GM23248 (cell line): ENCODE measurements at regions not wholly inside any gene's neighbourhood (a gene's known extent, or its start where the extent isn't known, plus 50 kb on each side); places are given as distances from the start of the nearest gene placed in this dataset.

Experiments
- DNase-seq: peaks from one replicate; pipeline ENCODE4 v3.0.0-alpha.2; 2015
- H2AFZ ChIP-seq: fragments of 200-600 bp; sonication (generic); 2 replicates; pipeline ENCODE4 v1.6.1; 2016; ENCODE audit warnings: antibody characterized with exemption
- H3F3A ChIP-seq: fragments of 200-600 bp; sonication (generic); 2 replicates; pipeline ENCODE4 v1.6.1; 2016; ENCODE audit warnings: mild to moderate bottlenecking, antibody characterized with exemption, mixed run types; ENCODE audit not compliant: insufficient read depth
- H3K27ac ChIP-seq: fragments of 200-600 bp; sonication (generic); 2 replicates; pipeline ENCODE4 v1.5.1; 2016; ENCODE audit warnings: mild to moderate bottlenecking
- H3K27me3 ChIP-seq: fragments of 200-600 bp; sonication (generic); replicated peaks from 2 replicates; pipeline ENCODE4 v1.6.1; 2016; ENCODE audit warnings: mild to moderate bottlenecking; ENCODE audit not compliant: insufficient read depth
- H3K36me3 ChIP-seq: fragments of 200-600 bp; sonication (generic); 2 replicates; pipeline ENCODE4 v1.6.1; 2016; ENCODE audit warnings: low read depth, mild to moderate bottlenecking
- H3K4me1 ChIP-seq: fragments of 200-600 bp; sonication (generic); 2 replicates; pipeline ENCODE4 v1.6.1; 2016; ENCODE audit warnings: mild to moderate bottlenecking; ENCODE audit not compliant: insufficient read depth
- H3K4me2 ChIP-seq: fragments of 200-600 bp; sonication (generic); one replicate; pipeline ENCODE4 v1.6.1; 2016; ENCODE audit warnings: mild to moderate bottlenecking; ENCODE audit not compliant: unreplicated experiment
- H3K4me3 ChIP-seq: fragments of 200-600 bp; sonication (generic); 2 replicates; pipeline ENCODE4 v1.5.1; 2016; ENCODE audit warnings: mild to moderate bottlenecking
- H3K79me2 ChIP-seq: fragments of 200-600 bp; sonication (generic); 2 replicates; pipeline ENCODE4 v1.6.1; 2016; ENCODE audit warnings: mild to moderate bottlenecking; ENCODE audit not compliant: insufficient read depth
- H3K9ac ChIP-seq: fragments of 200-600 bp; sonication (generic); 2 replicates; pipeline ENCODE4 v1.6.1; 2016; ENCODE audit warnings: mild to moderate bottlenecking
- H3K9me2 ChIP-seq: fragments of 200-600 bp; sonication (generic); 2 replicates; pipeline ENCODE4 v1.6.1; 2016; ENCODE audit warnings: mixed run types, mild to moderate bottlenecking, moderate library complexity; ENCODE audit not compliant: insufficient read depth
- H3K9me3 ChIP-seq: fragments of 200-600 bp; sonication (generic); one replicate; pipeline ENCODE4 v1.6.1; 2017; ENCODE audit warnings: low read depth
- H4K20me1 ChIP-seq: fragments of 200-600 bp; sonication (generic); 2 replicates; pipeline ENCODE4 v1.6.0; 2016; ENCODE audit not compliant: insufficient read depth
- EZH2 ChIP-seq: fragments of 200-600 bp; sonication (generic); IDR thresholded peaks from 2 replicates; pipeline ENCODE4 v1.6.1; 2018; ENCODE audit warnings: antibody characterized with exemption, mild to moderate bottlenecking; ENCODE audit not compliant: insufficient read depth, poor library complexity, severe bottlenecking
- EZH2phosphoT487 ChIP-seq: fragments of 200-600 bp; sonication (generic); IDR thresholded peaks from 2 replicates; pipeline ENCODE4 v1.6.1; 2018; ENCODE audit warnings: antibody characterized with exemption, moderate library complexity, mild to moderate bottlenecking, low read depth; ENCODE audit not compliant: insufficient read depth
- WGBS, 2 experiments: methylation state at CpG; one replicate each; pipeline ENCODE4 v1.1.6; 2015 to 2017; ENCODE audit warnings: low lambda C conversion rate in 2 of 2, low coverage in 1 of 2; ENCODE audit errors: missing lambda C conversion rate in 2 of 2; 5-methylcytosine and 5-hydroxymethylcytosine counted together
- in situ Hi-C: fragments of 300-500 bp; cut with MboI; formaldehyde crosslinking; loops from 2 replicates; pipeline ENCODE4 v1.15.0; 2020

DNA sequence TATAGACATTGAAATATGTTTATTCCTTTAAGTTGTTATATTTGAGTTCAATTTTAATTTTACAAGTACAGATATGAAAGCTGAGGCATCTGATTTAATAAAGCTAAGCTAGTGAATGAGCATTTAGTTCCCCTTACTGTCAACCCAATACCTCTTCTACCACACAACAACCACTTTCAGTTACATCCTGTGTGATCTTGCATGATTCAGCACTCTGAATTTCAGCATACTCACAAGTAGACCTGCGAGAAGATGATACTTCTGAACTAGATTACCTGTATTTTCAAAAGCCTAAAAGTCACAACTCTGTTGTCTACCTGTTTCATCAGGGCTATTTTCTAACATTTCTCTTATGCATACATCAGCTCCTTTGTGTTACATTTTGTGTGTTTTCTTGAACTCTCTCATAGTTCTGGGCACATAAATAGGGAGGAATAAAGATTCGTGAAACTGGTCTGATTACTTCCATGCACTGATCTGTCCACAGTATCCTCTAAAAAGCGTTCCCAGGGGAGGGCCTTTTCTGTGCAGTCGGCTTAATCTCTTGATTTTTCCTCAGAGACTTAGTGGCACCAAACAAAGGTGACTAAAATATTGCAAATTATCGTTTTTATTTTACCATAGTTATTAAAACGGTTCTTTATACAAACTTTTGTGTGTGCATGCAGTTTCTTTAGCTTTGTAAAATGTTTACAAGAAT, 2025.5 kb upstream of the NUDT12 start:
- Histone ChIP-seq H3K79me2 (no peaks in the 10 kb centered on the region), H3K9ac (no peak overlapping the region), H3K4me3 (no peak overlapping the region), H3K9me2 (no peaks in the 10 kb centered on the region), H3K9me3 (no peaks in the 10 kb centered on the region), H3F3A (no peaks in the 10 kb centered on the region), H2AFZ (no peak overlapping the region), H3K4me2 (no peak overlapping the region), H3K36me3 (no peaks in the 10 kb centered on the region), H3K27me3 (no peaks in the 10 kb centered on the region), H3K4me1 (no peaks in the 10 kb centered on the region), H3K27ac (no peak overlapping the region), H4K20me1 (no peaks in the 10 kb centered on the region)
- TF ChIP-seq EZH2 (no peak), EZH2phosphoT487 (no peak)
- in situ Hi-C loops: no loop called here
- DNase-seq: no peak
- 22 to 25% methylated on average over 6 of the region's 6 CpGs for WGBS, 2 experiments

DNA sequence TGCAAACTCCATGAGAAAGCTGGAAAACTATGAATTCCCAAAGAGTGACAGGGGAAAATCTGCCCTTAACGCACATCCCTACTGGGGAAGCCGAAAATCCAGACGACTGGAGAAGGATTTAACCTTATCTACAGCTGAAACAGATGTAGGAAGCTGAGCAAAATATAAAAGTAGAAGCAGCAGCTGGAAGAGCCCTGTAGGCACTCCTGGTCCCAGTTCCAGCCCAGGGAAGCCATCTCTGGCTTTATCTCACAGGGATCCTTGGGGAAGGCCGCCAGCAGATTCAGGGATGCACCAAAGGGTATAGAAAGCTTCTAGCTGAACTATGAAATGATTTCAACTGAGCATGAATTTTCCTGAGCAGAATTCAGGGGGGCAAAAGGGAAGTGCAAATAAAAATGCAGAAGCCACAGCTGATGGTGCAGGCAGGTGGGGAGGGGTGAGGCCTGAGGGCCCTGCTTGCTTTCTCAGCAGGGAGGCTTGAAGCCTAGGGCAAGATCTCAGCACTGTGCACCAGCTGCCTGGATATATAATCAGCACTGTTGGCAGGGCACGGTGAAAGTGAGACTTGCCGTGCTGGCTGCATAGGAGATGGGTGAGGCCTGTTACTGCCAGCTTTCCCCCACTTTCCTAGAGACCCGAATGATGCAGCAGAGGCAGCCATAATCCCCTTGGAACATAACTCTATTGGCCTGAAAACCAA, 2019.5 kb upstream of the NUDT12 start:
- Histone ChIP-seq H3K4me1 (no peaks in the 10 kb centered on the region), H3K79me2 (no peaks in the 10 kb centered on the region), H2AFZ (no peak overlapping the region), H3F3A (no peaks in the 10 kb centered on the region), H3K36me3 (no peaks in the 10 kb centered on the region), H3K9me3 (no peaks in the 10 kb centered on the region), H3K9ac (no peak overlapping the region), H3K27me3 (no peaks in the 10 kb centered on the region), H3K9me2 (no peaks in the 10 kb centered on the region), H3K4me2 (no peak overlapping the region), H3K4me3 (no peak overlapping the region), H3K27ac (no peak overlapping the region), H4K20me1 (no peaks in the 10 kb centered on the region)
- in situ Hi-C loops: no loop called here
- WGBS, 2 experiments: 20 to 23% methylated on average over 7 of the region's 7 CpGs
- TF ChIP-seq EZH2: no peak
- TF ChIP-seq EZH2phosphoT487: no peak
- no peak for DNase-seq

DNA sequence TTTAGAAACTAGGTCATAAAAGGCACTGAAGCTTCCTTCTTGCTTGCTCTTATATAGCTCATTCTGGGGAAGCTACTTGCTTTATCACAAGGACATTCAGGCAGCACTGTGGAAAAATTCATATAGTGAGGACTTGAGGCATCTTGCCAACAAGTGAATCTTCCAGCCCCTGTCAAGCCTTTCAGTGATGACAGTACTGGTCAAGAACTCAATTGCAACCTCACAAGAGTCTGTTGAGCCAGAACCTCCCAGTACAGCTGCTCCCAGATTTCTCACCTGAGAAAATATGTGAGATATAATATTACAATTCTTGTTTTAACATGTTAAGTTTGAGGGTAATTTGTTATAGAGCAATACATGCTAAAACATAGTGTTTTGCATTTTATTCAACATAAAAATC, 2011.0 kb upstream of the NUDT12 start:
- no peaks in the 10 kb centered on the region for H4K20me1 ChIP-seq
- no peaks in the 10 kb centered on the region for H3K9me3 ChIP-seq

DNA sequence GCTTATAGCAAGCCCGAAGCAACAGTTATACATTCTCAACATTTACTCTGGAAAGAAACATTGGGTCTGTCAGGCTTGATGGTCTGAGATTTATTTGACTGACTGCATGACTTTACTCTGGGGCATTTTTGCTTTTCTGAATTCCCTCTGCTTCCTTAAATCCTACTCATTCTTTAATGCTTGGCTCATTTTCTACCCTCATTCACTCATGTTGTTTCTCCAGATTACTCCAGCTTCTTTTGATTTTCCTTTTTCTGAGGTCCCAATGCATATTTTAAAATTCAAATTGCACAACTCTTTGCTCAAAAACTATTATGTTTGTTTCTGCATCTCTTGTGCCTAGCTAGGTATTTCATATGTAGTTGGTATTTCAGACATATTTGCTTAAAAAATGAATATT, 2002.9 kb upstream of the NUDT12 start:
- Histone ChIP-seq H4K20me1 (no peaks in the 10 kb centered on the region), H3K4me3 (no peak overlapping the region), H3K27me3 (no peaks in the 10 kb centered on the region), H3K27ac (no peak overlapping the region), H3K9me2 (no peaks in the 10 kb centered on the region), H2AFZ (no peak overlapping the region), H3K9me3 (no peaks in the 10 kb centered on the region), H3K36me3 (no peaks in the 10 kb centered on the region), H3F3A (no peaks in the 10 kb centered on the region), H3K9ac (no peak overlapping the region), H3K4me1 (no peaks in the 10 kb centered on the region), H3K79me2 (no peaks in the 10 kb centered on the region), H3K4me2 (no peak overlapping the region)
- 11 to 15% methylated on average over 1 of the region's 1 CpG for WGBS, 2 experiments
- DNase-seq: no peak
- TF ChIP-seq EZH2 (no peak), EZH2phosphoT487 (no peak)
- in situ Hi-C loops: no loop called here

More for the DNA sequence above, 2011.0 kb upstream of the NUDT12 start:
- no peak overlapping the region for H3K4me3 ChIP-seq
- TF ChIP-seq EZH2phosphoT487 (no peak), EZH2 (no peak)
- DNase-seq: no peak
- no peaks in the 10 kb centered on the region for H3K36me3 ChIP-seq
- in situ Hi-C loops: no loop called here
- no peaks in the 10 kb centered on the region for H3K79me2 ChIP-seq
- H3K27me3 ChIP-seq: no peaks in the 10 kb centered on the region
- no peak overlapping the region for H3K27ac ChIP-seq
- H3K4me1 ChIP-seq: no peaks in the 10 kb centered on the region
- H3K9me2 ChIP-seq: no peaks in the 10 kb centered on the region
- H3K9ac ChIP-seq: no peak overlapping the region
- H3F3A ChIP-seq: no peaks in the 10 kb centered on the region
- no peak overlapping the region for H3K4me2 ChIP-seq
- H2AFZ ChIP-seq: no peak overlapping the region

DNA sequence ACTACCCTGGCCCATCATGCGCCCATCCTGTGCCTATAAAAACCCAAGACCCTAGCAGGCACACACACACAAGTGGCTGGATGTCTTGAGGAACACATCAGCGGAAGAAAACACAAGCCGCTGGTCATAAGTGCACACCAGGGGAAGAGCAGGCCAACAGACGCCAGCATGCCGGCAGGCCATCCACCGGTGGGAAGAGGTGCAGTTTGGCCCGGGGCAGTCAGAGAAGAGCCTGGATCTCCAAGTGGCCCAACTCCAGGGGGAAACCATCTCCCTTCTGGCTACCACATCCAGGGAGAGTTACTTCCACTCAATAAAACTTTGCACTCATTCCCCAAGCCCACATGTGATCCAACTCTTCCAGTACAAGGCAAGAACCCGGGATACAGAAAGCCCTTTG, 2001.3 kb upstream of the NUDT12 start:
- in situ Hi-C loops: no loop called here
- no peak overlapping the region for H3K4me2 ChIP-seq
- WGBS, 2 experiments: 45 to 46% methylated on average over 8 of the region's 8 CpGs
- H3K27me3 ChIP-seq: no peaks in the 10 kb centered on the region
- no peak overlapping the region for H3K4me3 ChIP-seq
- no peak overlapping the region for H3K9ac ChIP-seq
- no peaks in the 10 kb centered on the region for H3F3A ChIP-seq
- H3K36me3 ChIP-seq: no peaks in the 10 kb centered on the region
- no peaks in the 10 kb centered on the region for H4K20me1 ChIP-seq
- H3K27ac ChIP-seq: no peak overlapping the region
- no peak overlapping the region for H2AFZ ChIP-seq
- no peak for TF ChIP-seq EZH2
- TF ChIP-seq EZH2phosphoT487: no peak
- no peaks in the 10 kb centered on the region for H3K79me2 ChIP-seq
- H3K4me1 ChIP-seq: no peaks in the 10 kb centered on the region
- no peaks in the 10 kb centered on the region for H3K9me3 ChIP-seq
- no peaks in the 10 kb centered on the region for H3K9me2 ChIP-seq
- no peak for DNase-seq
